ENCODE measurements at regions not wholly inside any gene's neighbourhood (a gene's known extent, or its start where the extent isn't known, plus 50 kb on each side); places are given as distances from the start of the nearest gene placed in this dataset.

GRCh38 chr7:80060218-80060806 is 74.3 kb upstream of the GNAI1 start:
- TF ChIP-seq EZH2 (IDR thresholded peaks at IDR 0.05; ENCODE audit: low read depth), result no peak
- peak; percentile 88 for TF ChIP-seq CTCF (conservative IDR thresholded peaks at IDR 0.05)
